ENCODE measurements at regions not wholly inside any gene's neighbourhood (a gene's known extent, or its start where the extent isn't known, plus 50 kb on each side); places are given as distances from the start of the nearest gene placed in this dataset.

GRCh38 chr13:107295416-107296140, 727.6 kb upstream of the ARGLU1 start:
- no peak for DNase-seq (ENCODE audit: extremely low read depth, low read depth, low spot score)

GRCh38 chr13:107293924-107294323, 726.0 kb upstream of the ARGLU1 start:
- no peak for DNase-seq (ENCODE audit: extremely low read depth, low read depth, low spot score)

DNA sequence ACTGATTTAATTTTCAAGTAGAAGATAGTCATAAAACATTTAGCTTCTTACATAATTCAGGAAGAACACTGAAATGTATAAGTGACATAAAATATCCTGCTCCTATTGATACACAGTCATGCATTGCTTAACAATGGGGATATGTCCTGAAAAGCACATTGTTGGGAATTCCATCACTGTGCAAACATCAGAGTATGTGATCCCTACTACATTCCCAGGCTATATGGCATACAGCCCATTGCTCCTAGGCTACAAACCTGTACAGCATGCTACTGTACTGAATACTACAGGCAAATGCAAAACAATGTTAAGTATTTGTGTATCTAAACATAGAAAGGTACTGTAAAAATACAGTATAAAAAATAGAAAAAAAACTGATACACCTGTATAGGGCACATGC, 723.9 kb upstream of the ARGLU1 start:
- DNase-seq (ENCODE audit: extremely low read depth, low read depth, low spot score), result no peak

DNA sequence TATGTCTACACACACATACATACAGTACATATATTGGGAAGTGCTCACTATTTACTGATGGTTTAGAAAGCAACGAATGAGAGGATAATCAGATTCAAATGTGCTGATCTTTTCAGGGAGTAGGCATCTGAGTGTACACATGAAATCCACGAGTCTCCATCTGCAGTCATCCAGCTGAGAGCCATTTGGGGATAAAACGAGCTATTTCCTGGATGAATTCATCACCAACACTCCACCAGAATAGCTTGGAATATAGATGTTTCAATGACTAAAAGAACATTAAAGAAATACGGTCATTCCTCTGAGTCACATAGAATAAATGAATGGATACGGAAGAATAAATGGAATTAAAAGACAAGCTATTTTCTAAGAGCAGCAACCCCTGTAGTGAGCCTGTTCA, 721.6 kb upstream of the ARGLU1 start:
- DNase-seq (ENCODE audit: extremely low read depth, low read depth, low spot score), result no peak

DNA sequence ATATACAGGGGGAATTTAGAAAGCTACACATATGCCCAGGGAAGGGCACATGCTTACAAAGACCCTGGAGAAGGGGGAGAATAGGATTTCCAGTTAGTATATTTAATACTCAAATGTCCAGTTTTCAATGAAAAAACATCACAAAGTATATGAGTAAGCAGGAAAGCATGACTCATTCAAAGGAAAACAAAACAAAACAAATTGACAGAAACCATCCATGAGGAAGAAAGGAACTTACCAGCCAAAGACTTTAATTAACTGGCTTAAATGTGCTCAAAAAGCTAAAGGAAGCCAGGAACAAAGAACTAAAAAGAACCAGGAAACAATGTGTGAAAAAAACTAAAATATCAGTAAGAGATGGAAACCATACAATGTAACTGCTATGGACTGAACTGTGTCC, 716.2 kb upstream of the ARGLU1 start:
- DNase-seq (ENCODE audit: extremely low read depth, low read depth, low spot score), result no peak

DNA sequence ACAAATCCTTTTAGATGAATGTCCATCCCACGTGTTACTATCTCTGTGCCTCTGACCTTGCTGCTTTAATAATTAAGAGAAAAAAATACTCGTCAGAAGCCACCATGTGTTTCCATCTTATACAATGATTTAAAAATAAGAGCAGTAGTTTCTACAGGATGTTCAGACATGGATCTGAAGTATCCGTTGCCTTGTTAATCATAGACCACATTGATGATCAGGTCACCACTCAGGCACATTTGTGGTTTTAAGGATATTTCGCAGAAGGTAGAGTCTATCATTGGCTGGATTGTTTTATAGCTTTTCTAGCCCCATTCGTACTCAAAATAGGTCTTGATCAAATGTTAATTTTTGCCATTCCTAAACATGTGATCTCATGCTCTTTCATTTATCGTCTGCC, 710.0 kb upstream of the ARGLU1 start:
- no peak for DNase-seq (ENCODE audit: extremely low read depth, low read depth, low spot score)

- no peak for DNase-seq (ENCODE audit: extremely low read depth, low read depth, low spot score)
Observed at GRCh38 chr13:107276936-107277335, 709.0 kb upstream of the ARGLU1 start.

DNA sequence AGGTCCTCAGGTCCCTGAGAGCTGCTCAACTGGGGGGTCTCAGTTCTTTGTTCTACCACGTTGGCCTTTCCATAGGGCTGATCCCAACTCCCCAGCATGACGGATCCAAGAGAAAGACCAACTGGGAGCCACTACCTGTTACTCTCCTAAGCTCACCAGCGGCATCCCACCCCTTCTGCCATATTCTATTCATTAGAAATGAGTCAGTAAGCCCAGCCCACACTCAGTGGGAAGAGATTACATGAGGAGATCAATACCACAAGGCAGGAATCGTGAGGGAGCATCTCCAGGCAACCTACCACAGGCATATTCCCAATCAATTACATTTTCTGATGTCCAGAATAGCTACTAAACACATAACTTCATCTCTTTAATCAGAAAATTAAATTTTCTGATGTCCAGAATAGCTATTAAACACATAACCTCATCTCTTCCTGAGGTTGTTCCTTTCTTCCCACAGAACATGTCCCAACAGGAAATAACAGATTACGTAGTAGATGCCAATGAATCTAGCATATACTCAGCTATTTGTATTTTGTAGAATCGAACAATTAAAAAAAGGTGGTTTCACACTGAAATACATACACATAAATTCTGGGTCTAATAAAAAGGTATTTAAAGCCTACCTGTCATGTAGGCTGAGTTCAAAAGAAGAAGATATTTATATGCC, 708.1 kb upstream of the ARGLU1 start:
- no peak for DNase-seq (ENCODE audit: extremely low read depth, low read depth, low spot score)

DNA sequence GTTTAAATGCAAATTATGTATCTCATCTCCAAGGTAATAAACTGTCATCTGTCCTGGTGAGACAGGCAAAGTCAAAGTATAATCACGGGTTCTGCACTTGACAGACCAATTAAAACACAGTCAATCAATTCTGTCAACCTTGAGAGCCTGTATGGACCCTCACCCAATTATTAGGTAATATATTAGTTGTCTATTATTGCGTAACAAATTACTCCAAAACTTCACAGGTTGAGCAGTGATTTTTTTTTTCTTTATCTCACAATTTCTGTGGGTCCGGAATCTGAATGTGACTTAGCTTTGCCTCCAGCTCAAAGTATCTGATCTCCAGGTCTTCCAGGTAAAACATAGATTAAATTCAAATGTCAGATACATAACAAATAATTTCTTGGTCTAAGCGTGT, 707.4 kb upstream of the ARGLU1 start:
- DNase-seq (ENCODE audit: extremely low read depth, low read depth, low spot score), result no peak

- DNase-seq (ENCODE audit: extremely low read depth, low read depth, low spot score), result no peak
Observed at GRCh38 chr13:107271227-107271626, 703.3 kb upstream of the ARGLU1 start.

- DNase-seq (ENCODE audit: extremely low read depth, low read depth, low spot score), result no peak
Observed at GRCh38 chr13:107266657-107267056, 698.7 kb upstream of the ARGLU1 start.

- DNase-seq (ENCODE audit: extremely low read depth, low read depth, low spot score), result no peak
Observed at GRCh38 chr13:107258599-107259187, 690.8 kb upstream of the ARGLU1 start.

GRCh38 chr13:107254392-107254791, 686.5 kb upstream of the ARGLU1 start:
- DNase-seq (ENCODE audit: extremely low read depth, low read depth, low spot score), result no peak

GRCh38 chr13:107252428-107252827, 684.5 kb upstream of the ARGLU1 start:
- DNase-seq (ENCODE audit: extremely low read depth, low read depth, low spot score), result no peak

DNA sequence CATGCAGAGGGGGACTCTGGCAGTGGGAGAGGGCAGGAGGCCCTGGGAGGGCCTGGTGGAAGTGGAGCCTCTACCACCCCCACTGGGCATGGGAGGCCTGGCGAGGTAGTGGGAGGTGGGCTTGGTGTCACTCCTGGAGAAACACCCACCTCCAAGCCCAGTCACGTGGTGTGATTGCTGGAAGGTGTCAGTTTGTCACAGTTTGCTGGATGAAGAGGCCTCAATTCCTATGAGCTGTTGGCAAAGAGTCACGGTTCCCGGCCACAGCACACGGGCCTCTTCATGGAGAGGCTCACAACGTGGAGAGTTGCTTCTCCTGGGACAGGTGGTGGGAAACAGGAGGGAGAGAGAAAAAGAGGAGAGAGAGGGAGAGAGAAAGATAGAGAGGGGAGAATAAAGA, 684.1 kb upstream of the ARGLU1 start:
- DNase-seq (ENCODE audit: extremely low read depth, low read depth, low spot score), result no peak

DNA sequence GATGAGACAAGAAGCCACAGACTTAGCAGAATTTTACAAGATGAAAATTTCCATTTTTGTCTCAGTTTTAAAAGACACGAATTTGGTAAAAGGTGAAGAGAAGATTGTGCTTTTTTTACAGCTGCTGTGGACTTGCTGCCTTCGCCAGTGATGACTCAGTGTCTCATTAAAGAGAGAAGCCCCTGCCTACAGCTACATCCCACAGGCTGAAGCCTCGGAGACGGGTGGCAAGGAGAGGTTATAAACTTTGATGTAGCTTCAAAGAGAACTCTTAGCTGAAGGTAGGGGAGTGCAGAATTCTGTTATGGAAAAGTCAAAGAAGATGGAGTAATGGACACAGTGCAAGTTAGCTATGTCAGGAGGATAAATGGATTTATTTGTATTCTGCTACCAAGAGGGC, 683.4 kb upstream of the ARGLU1 start:
- DNase-seq (ENCODE audit: extremely low read depth, low read depth, low spot score), result no peak

DNA sequence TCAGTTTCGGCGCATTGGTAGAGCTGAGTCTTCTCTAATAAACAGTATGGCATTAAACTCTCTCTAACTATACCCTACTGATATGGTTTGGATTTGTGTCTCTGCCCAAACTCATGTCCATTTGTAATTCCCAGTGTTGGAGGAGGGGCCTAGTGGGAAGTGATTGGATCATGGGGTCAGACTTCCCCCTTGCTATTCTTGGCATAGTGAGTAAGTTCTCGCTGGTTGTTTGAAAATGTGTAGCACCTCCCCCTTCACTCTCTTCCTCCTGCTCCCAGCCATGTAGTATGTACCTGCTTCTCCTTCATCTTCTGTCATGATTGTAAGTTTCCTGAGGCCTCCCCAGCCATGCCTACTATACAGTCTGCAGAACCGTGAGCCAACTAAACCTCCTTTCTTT, 682.7 kb upstream of the ARGLU1 start:
- DNase-seq (ENCODE audit: extremely low read depth, low read depth, low spot score), result no peak

GRCh38 chr13:107244241-107244640, 676.3 kb upstream of the ARGLU1 start:
- no peak for DNase-seq (ENCODE audit: extremely low read depth, low read depth, low spot score)

DNA sequence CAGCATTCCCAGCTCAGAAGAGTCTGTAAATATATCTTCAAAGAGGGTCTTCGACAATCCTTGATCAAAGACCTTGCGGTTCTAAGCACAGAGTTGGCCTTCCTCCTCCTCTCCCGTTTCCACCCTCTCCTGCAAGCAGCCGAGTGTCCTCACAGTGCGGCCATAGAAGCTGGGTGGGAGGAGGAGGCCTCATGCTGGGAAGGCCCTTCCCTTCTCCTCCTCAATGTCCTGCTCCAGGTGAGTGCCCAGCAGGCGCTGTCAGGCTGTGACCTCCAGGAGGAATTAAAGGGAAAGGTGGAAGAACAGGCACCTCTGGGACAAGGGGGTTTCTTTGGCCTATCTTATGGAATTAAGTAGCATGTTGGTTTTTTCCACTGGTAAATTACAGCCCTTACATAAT, 674.2 kb upstream of the ARGLU1 start:
- DNase-seq (ENCODE audit: extremely low read depth, low read depth, low spot score), result no peak

- no peak for DNase-seq (ENCODE audit: extremely low read depth, low read depth, low spot score)
Observed at GRCh38 chr13:107241381-107241780, 673.4 kb upstream of the ARGLU1 start.

- DNase-seq (ENCODE audit: extremely low read depth, low read depth, low spot score), result no peak
Observed at GRCh38 chr13:107239213-107239612, 671.3 kb upstream of the ARGLU1 start.

- DNase-seq (ENCODE audit: extremely low read depth, low read depth, low spot score), result no peak
Observed at GRCh38 chr13:107238262-107238981, 670.5 kb upstream of the ARGLU1 start.
